Caco-2 (cell line): ENCODE measurements at regions not wholly inside any gene's neighbourhood (a gene's known extent, or its start where the extent isn't known, plus 50 kb on each side); places are given as distances from the start of the nearest gene placed in this dataset.

Experiments used
- BruUV-seq: library from RNA; stranded (reverse); fragments of 400-500 nt; replicated peaks from 2 replicates; lab custom pipeline; 2021; lab: Mats Ljungman, UMichigan
- CTCF ChIA-PET: fragments of 300-600 bp; sonication (Branson Sonifier 250); formaldehyde crosslinking; loops from one replicate; lab custom pipeline; 2022; ENCODE audit warnings: antibody characterized with exemption; lab: Charles Lee
- POLR2A ChIA-PET: fragments of 300-600 bp; sonication (Branson Sonifier 250); formaldehyde crosslinking; loops from one replicate; lab custom pipeline; 2022; ENCODE audit warnings: antibody characterized with exemption; lab: Charles Lee
- DNase-seq, 2 experiments: peaks; one replicate each; pipeline versions ENCODE4 v3.0.0 to v3.0.0-alpha.2; 2020 to 2022
- H3K27me3 ChIP-seq: replicated peaks from 2 replicates; pipeline ENCODE4 v1.6.0; 2011; ENCODE audit warnings: low read length; ENCODE audit not compliant: control insufficient read depth, insufficient read depth
- H3K36me3 ChIP-seq: 2 replicates; pipeline ENCODE4 v1.5.1; 2011; ENCODE audit warnings: low read length; ENCODE audit not compliant: control insufficient read depth, insufficient read depth
- H3K4me1 ChIP-seq: fragments of 250-450 bp; sonication (Bioruptor Pico); 2 replicates; pipeline ENCODE4 v1.5.1; 2020; ENCODE audit warnings: mild to moderate bottlenecking
- H3K4me3 ChIP-seq: 2 replicates; pipeline ENCODE4 v1.5.1; 2011; ENCODE audit warnings: low read depth, mild to moderate bottlenecking, control low read depth, low read length
- H3K9me3 ChIP-seq: fragments of 250-450 bp; sonication (Bioruptor Pico); 2 replicates; pipeline ENCODE4 v1.5.1; 2020; ENCODE audit warnings: mild to moderate bottlenecking, moderate library complexity
- H3K27ac Mint-ChIP-seq: one replicate; pipeline ENCODE4 v1.8.0; 2022; ENCODE audit warnings: mixed read lengths; ENCODE audit not compliant: unreplicated experiment
- H3K27me3 Mint-ChIP-seq: one replicate; pipeline ENCODE4 v1.8.0; 2022; ENCODE audit warnings: mixed read lengths; ENCODE audit not compliant: insufficient read depth, unreplicated experiment
- H3K36me3 Mint-ChIP-seq: one replicate; pipeline ENCODE4 v1.8.0; 2022; ENCODE audit warnings: mild to moderate bottlenecking, mixed read lengths; ENCODE audit not compliant: insufficient read depth, unreplicated experiment
- H3K4me1 Mint-ChIP-seq: one replicate; pipeline ENCODE4 v1.8.0; 2022; ENCODE audit warnings: low read depth, mixed read lengths; ENCODE audit not compliant: unreplicated experiment
- H3K4me3 Mint-ChIP-seq: one replicate; pipeline ENCODE4 v1.8.0; 2022; ENCODE audit warnings: mild to moderate bottlenecking, moderate library complexity, mixed read lengths; ENCODE audit not compliant: unreplicated experiment
- H3K9me3 Mint-ChIP-seq: one replicate; pipeline ENCODE4 v1.8.0; 2022; ENCODE audit warnings: mixed read lengths; ENCODE audit not compliant: unreplicated experiment
- CTCF ChIP-seq, 2 experiments: fragments of 200-600 bp in 1 of 2; IDR thresholded peaks; 1 replicate in 1 of 2; 2 replicates in 1 of 2; pipeline versions ENCODE4 v1.5.1 to v1.8.0; 2011 to 2022; ENCODE audit warnings: antibody characterized with exemption in 1 of 2, control low read depth in 1 of 2, inconsistent platforms in 1 of 2, low read depth in 1 of 2, low read length in 1 of 2, mild to moderate bottlenecking in 1 of 2, moderate library complexity in 1 of 2; ENCODE audit not compliant: insufficient read depth in 1 of 2, severe bottlenecking in 1 of 2, unreplicated experiment in 1 of 2
- intact Hi-C: fragments of 100-400 bp; cut with micrococcal nuclease; formaldehyde crosslinking; loops from one replicate; pipeline ENCODE4 v1.10.0; 2022; ENCODE audit not compliant: unreplicated experiment

GRCh38 chr6:93581371-93581770 is 162.0 kb upstream of the EPHA7 start:
- ChIA-PET CTCF (no interaction called here), POLR2A (no interaction called here)
- H3K27me3 ChIP-seq, result no peaks in the 10 kb centered on the region
- DNase-seq, result no peak
- Mint-ChIP-seq H3K27me3 (no peaks in the 10 kb centered on the region), H3K4me3 (no peak overlapping the region), H3K36me3 (no peaks in the 10 kb centered on the region), H3K9me3 (no peaks in the 10 kb centered on the region), H3K4me1 (no peaks in the 10 kb centered on the region), H3K27ac (no peak overlapping the region)
- H3K4me1 ChIP-seq, result no peaks in the 10 kb centered on the region
- no peaks in the 10 kb centered on the region for H3K36me3 ChIP-seq
- intact Hi-C loops, result no loop called here
- H3K4me3 ChIP-seq, result no peak overlapping the region
- BruUV-seq, result no TSS peak
- no peaks in the 10 kb centered on the region for H3K9me3 ChIP-seq
- TF ChIP-seq CTCF (IDR thresholded peaks at IDR 0.05; ENCODE audit: insufficient read depth in 1 of 2, low read depth in 1 of 2, low read length in 1 of 2, severe bottlenecking in 1 of 2, unreplicated experiment in 1 of 2), result no peak

DNA sequence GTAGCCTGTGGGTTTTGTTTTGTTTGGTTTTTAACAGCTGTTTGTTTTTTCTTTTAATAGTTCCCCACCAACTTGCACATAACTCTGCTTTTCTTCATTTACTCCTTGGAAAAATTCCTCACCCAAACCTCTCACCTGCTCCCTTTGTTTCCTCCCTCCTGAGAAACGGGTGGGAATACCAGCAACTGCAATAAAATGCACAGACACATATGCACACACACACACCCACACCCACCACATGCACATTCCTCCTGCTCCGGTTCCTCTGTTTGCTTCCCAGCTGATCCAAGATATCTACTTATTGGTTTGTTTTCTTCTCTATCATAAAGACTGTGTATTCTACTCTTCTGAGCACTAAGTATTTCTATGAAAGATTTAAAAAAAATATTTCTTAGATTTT is 161.1 kb upstream of the EPHA7 start:
- CTCF ChIA-PET, result no interaction called here

GRCh38 chr6:93575495-93576267 is 156.3 kb upstream of the EPHA7 start:
- H3K27me3 Mint-ChIP-seq, result no peaks in the 10 kb centered on the region
- no peak for TF ChIP-seq CTCF (IDR thresholded peaks at IDR 0.05; ENCODE audit: insufficient read depth in 1 of 2, low read depth in 1 of 2, low read length in 1 of 2, severe bottlenecking in 1 of 2, unreplicated experiment in 1 of 2)
- DNase-seq, result no peak
- no peaks in the 10 kb centered on the region for H3K9me3 Mint-ChIP-seq
- CTCF ChIA-PET, result no interaction called here
- H3K4me3 ChIP-seq, result no peak overlapping the region
- no peaks in the 10 kb centered on the region for H3K36me3 ChIP-seq
- intact Hi-C loops, result no loop called here
- H3K36me3 Mint-ChIP-seq, result no peaks in the 10 kb centered on the region
- H3K4me1 ChIP-seq, result no peaks in the 10 kb centered on the region
- H3K4me3 Mint-ChIP-seq, result no peak overlapping the region
- POLR2A ChIA-PET, result no interaction called here
- no TSS peak for BruUV-seq
- H3K9me3 ChIP-seq, result no peaks in the 10 kb centered on the region
- no peak overlapping the region for H3K27ac Mint-ChIP-seq
- H3K4me1 Mint-ChIP-seq, result no peaks in the 10 kb centered on the region
- no peaks in the 10 kb centered on the region for H3K27me3 ChIP-seq

More for the DNA sequence above, 161.1 kb upstream of the EPHA7 start:
- Mint-ChIP-seq H3K36me3 (no peaks in the 10 kb centered on the region), H3K27me3 (no peaks in the 10 kb centered on the region), H3K27ac (no peak overlapping the region), H3K9me3 (no peaks in the 10 kb centered on the region), H3K4me3 (no peak overlapping the region), H3K4me1 (no peaks in the 10 kb centered on the region)
- no peaks in the 10 kb centered on the region for H3K9me3 ChIP-seq
- TF ChIP-seq CTCF (IDR thresholded peaks at IDR 0.05; ENCODE audit: insufficient read depth in 1 of 2, low read depth in 1 of 2, low read length in 1 of 2, severe bottlenecking in 1 of 2, unreplicated experiment in 1 of 2), result no peak
- intact Hi-C loops, result no loop called here
- no peaks in the 10 kb centered on the region for H3K4me1 ChIP-seq
- H3K36me3 ChIP-seq, result no peaks in the 10 kb centered on the region
- no peaks in the 10 kb centered on the region for H3K27me3 ChIP-seq
- POLR2A ChIA-PET, result no interaction called here
- no peak overlapping the region for H3K4me3 ChIP-seq
- BruUV-seq, result no TSS peak
- no peak for DNase-seq
